Naive thymus-derived CD4-positive, alpha-beta T cell (primary cell): ENCODE measurements at regions not wholly inside any gene's neighbourhood (a gene's known extent, or its start where the extent isn't known, plus 50 kb on each side); places are given as distances from the start of the nearest gene placed in this dataset.

Source experiments
- ATAC-seq: fragments of 150-1000 bp; cut with Tn5 transposase; 2 replicates; pipeline ENCODE4 v1.10.0; 2021; ENCODE audit warnings: mild to moderate bottlenecking, moderate library complexity
- CTCF ChIA-PET: fragments of 350-600 bp; sonication (Branson Sonifier 250); formaldehyde crosslinking; loops from one replicate; lab custom pipeline; 2021; ENCODE audit warnings: antibody characterized with exemption; lab: Charles Lee
- POLR2A ChIA-PET: fragments of 350-600 bp; sonication (Branson Sonifier 250); formaldehyde crosslinking; loops from one replicate; lab custom pipeline; 2021; ENCODE audit warnings: antibody characterized with exemption, inconsistent platforms; lab: Charles Lee
- DNase-seq, 9 donors: peaks; one replicate each; pipeline versions ENCODE4 v3.0.0 to v3.0.0-alpha.2; 2020 to 2022; ENCODE audit warnings: mixed read lengths in 1 of 9
- H3K27ac ChIP-seq: one replicate; pipeline ENCODE4 v1.7.0; 2013; ENCODE audit warnings: mild to moderate bottlenecking, low read depth, low read length, moderate library complexity
- H3K27me3 ChIP-seq, 2 donors: one replicate each; pipeline ENCODE4 v1.7.0; 2013; ENCODE audit warnings: low read length in 2 of 2, mild to moderate bottlenecking in 2 of 2, moderate library complexity in 2 of 2; ENCODE audit not compliant: control insufficient read depth in 2 of 2, insufficient read depth in 2 of 2
- H3K36me3 ChIP-seq, 3 experiments: 1 replicate in 2 of 3; 2 replicates in 1 of 3; pipeline ENCODE4 v1.7.0; 2013; ENCODE audit warnings: low read length in 3 of 3, mild to moderate bottlenecking in 3 of 3, moderate library complexity in 1 of 3; ENCODE audit not compliant: insufficient read depth in 3 of 3, control insufficient read depth in 2 of 3
- H3K4me1 ChIP-seq, 2 donors: one replicate each; pipeline ENCODE4 v1.7.0; 2013; ENCODE audit warnings: low read length in 2 of 2, mild to moderate bottlenecking in 2 of 2, moderate library complexity in 1 of 2; ENCODE audit not compliant: control insufficient read depth in 2 of 2, insufficient read depth in 2 of 2
- H3K4me3 ChIP-seq: 2 replicates; pipeline ENCODE4 v1.7.0; 2013; ENCODE audit warnings: mild to moderate bottlenecking, low read length
- H3K9me3 ChIP-seq, 3 experiments: 1 replicate in 2 of 3; 2 replicates in 1 of 3; pipeline ENCODE4 v1.7.0; 2013; ENCODE audit warnings: low read length in 3 of 3; ENCODE audit not compliant: control insufficient read depth in 2 of 3
- H3K27ac Mint-ChIP-seq, 9 donors: one replicate each; pipeline ENCODE4 v1.8.0; 2020 to 2022; ENCODE audit warnings: mixed read lengths in 9 of 9, mild to moderate bottlenecking in 8 of 9, moderate library complexity in 5 of 9, inconsistent platforms in 2 of 9
- H3K27me3 Mint-ChIP-seq, 5 donors: one replicate each; pipeline ENCODE4 v1.8.0; 2021 to 2022; ENCODE audit warnings: mixed read lengths in 5 of 5, mild to moderate bottlenecking in 1 of 5
- H3K36me3 Mint-ChIP-seq, 5 donors: one replicate each; pipeline ENCODE4 v1.8.0; 2020 to 2022; ENCODE audit warnings: mixed read lengths in 5 of 5, mild to moderate bottlenecking in 3 of 5, inconsistent platforms in 1 of 5
- H3K4me1 Mint-ChIP-seq, 7 donors: one replicate each; pipeline ENCODE4 v1.8.0; 2020 to 2022; ENCODE audit warnings: mixed read lengths in 7 of 7, mild to moderate bottlenecking in 3 of 7, inconsistent platforms in 1 of 7
- H3K4me3 Mint-ChIP-seq, 10 donors: one replicate each; pipeline ENCODE4 v1.8.0; 2020 to 2022; ENCODE audit warnings: mild to moderate bottlenecking in 10 of 10, mixed read lengths in 10 of 10, moderate library complexity in 6 of 10, inconsistent platforms in 2 of 10
- H3K9me3 Mint-ChIP-seq, 11 donors: one replicate each; pipeline ENCODE4 v1.8.0; 2020 to 2022; ENCODE audit warnings: mixed read lengths in 11 of 11, mild to moderate bottlenecking in 4 of 11, inconsistent platforms in 1 of 11, moderate library complexity in 1 of 11
- intact Hi-C, 2 donors: fragments of 100-400 bp; cut with micrococcal nuclease; formaldehyde crosslinking; loops; one replicate each; pipeline ENCODE4 v1.15.1; 2023

- Histone ChIP-seq H3K27me3 (no peaks in the 10 kb centered on the region), H3K4me3 (no peak overlapping the region), H3K4me1 (no peaks in the 10 kb centered on the region), H3K36me3 (no peaks in the 10 kb centered on the region), H3K9me3 (no peaks in the 10 kb centered on the region), H3K27ac (no peak overlapping the region)
- Mint-ChIP-seq H3K4me1 (peaks cover 0 to 7% (median 0%) of the 10 kb centered on the region in 7 donors), H3K27me3 (peaks cover 14 to 47% (median 34%) of the 10 kb centered on the region in 5 donors), H3K4me3 (no peak overlapping the region), H3K36me3 (no peaks in the 10 kb centered on the region), H3K27ac (no peak overlapping the region), H3K9me3 (no peaks in the 10 kb centered on the region)
- ChIA-PET POLR2A (no interaction called here), CTCF (no interaction called here)
- no peak for ATAC-seq
- no peak for DNase-seq
- intact Hi-C loops: loop anchor here in 1 of 2 donors (10.0 kb wide), 1 partner anchor 317 kb away; no protein-coding TSS in a partner anchor
Observed at GRCh38 chr15:79678032-79678701, 218.6 kb downstream of the MTHFS start.

GRCh38 chr15:79680720-79681119 lies 216.1 kb downstream of the MTHFS start:
- Histone ChIP-seq H3K27ac (no peak overlapping the region), H3K36me3 (no peaks in the 10 kb centered on the region), H3K9me3 (no peaks in the 10 kb centered on the region), H3K27me3 (no peaks in the 10 kb centered on the region), H3K4me3 (no peak overlapping the region), H3K4me1 (no peaks in the 10 kb centered on the region)
- POLR2A ChIA-PET: no interaction called here
- DNase-seq: no peak
- ATAC-seq: no peak
- Mint-ChIP-seq H3K4me1 (peaks cover 0 to 2% (median 0%) of the 10 kb centered on the region in 7 donors), H3K9me3 (no peaks in the 10 kb centered on the region), H3K27me3 (peaks cover 8 to 41% (median 20%) of the 10 kb centered on the region in 5 donors), H3K27ac (no peak overlapping the region), H3K36me3 (no peaks in the 10 kb centered on the region), H3K4me3 (no peak overlapping the region)
- CTCF ChIA-PET: no interaction called here
- intact Hi-C loops: no loop called here

GRCh38 chr15:79682285-79682684 lies 214.5 kb downstream of the MTHFS start:
- Histone ChIP-seq H3K27ac (no peak overlapping the region), H3K27me3 (no peaks in the 10 kb centered on the region), H3K36me3 (no peaks in the 10 kb centered on the region), H3K9me3 (no peaks in the 10 kb centered on the region), H3K4me3 (no peak overlapping the region), H3K4me1 (no peaks in the 10 kb centered on the region)
- ATAC-seq (no peak), DNase-seq (no peak)
- no peak overlapping the region for H3K4me3 Mint-ChIP-seq
- peaks cover 8 to 38% (median 22%) of the 10 kb centered on the region in 5 donors for H3K27me3 Mint-ChIP-seq
- no peak overlapping the region for H3K27ac Mint-ChIP-seq
- H3K9me3 Mint-ChIP-seq: no peaks in the 10 kb centered on the region
- intact Hi-C loops: no loop called here
- ChIA-PET CTCF (no interaction called here), POLR2A (no interaction called here)
- no peaks in the 10 kb centered on the region for H3K36me3 Mint-ChIP-seq
- peaks cover 0 to 2% (median 0%) of the 10 kb centered on the region in 7 donors for H3K4me1 Mint-ChIP-seq

GRCh38 chr15:79682851-79683288 lies 213.9 kb downstream of the MTHFS start:
- Mint-ChIP-seq H3K4me3 (no peak overlapping the region), H3K36me3 (no peaks in the 10 kb centered on the region), H3K27me3 (peaks cover 9 to 41% (median 19%) of the 10 kb centered on the region in 5 donors), H3K9me3 (no peaks in the 10 kb centered on the region), H3K4me1 (peaks cover 0 to 2% (median 0%) of the 10 kb centered on the region in 7 donors), H3K27ac (no peak overlapping the region)
- H3K27me3 ChIP-seq: no peaks in the 10 kb centered on the region
- H3K27ac ChIP-seq: no peak overlapping the region
- ATAC-seq (no peak), DNase-seq (no peak)
- ChIA-PET POLR2A (no interaction called here), CTCF (no interaction called here)
- no peak overlapping the region for H3K4me3 ChIP-seq
- H3K4me1 ChIP-seq: no peaks in the 10 kb centered on the region
- no peaks in the 10 kb centered on the region for H3K36me3 ChIP-seq
- no peaks in the 10 kb centered on the region for H3K9me3 ChIP-seq
- intact Hi-C loops: no loop called here

- Mint-ChIP-seq H3K36me3 (peaks cover 0 to 6% (median 0%) of the 10 kb centered on the region in 5 donors), H3K4me3 (no peak overlapping the region), H3K4me1 (no peaks in the 10 kb centered on the region), H3K27ac (no peak overlapping the region), H3K9me3 (peaks cover 0 to 22% (median 6%) of the 10 kb centered on the region in 11 donors), H3K27me3 (peaks cover 12 to 39% (median 23%) of the 10 kb centered on the region in 5 donors)
- POLR2A ChIA-PET: no interaction called here
- Histone ChIP-seq H3K27me3 (no peaks in the 10 kb centered on the region), H3K4me3 (no peak overlapping the region), H3K27ac (no peak overlapping the region), H3K4me1 (no peaks in the 10 kb centered on the region), H3K9me3 (no peaks in the 10 kb centered on the region), H3K36me3 (no peaks in the 10 kb centered on the region)
- DNase-seq (no peak), ATAC-seq (no peak)
- intact Hi-C loops: no loop called here
- CTCF ChIA-PET: no interaction called here
Observed at GRCh38 chr15:79689030-79689429, 207.8 kb downstream of the MTHFS start.

- Mint-ChIP-seq H3K4me3 (no peak overlapping the region), H3K27me3 (peaks cover 5 to 22% (median 8%) of the 10 kb centered on the region in 5 donors), H3K27ac (no peak overlapping the region), H3K4me1 (no peaks in the 10 kb centered on the region), H3K9me3 (no peaks in the 10 kb centered on the region), H3K36me3 (no peaks in the 10 kb centered on the region)
- CTCF ChIA-PET: no interaction called here
- DNase-seq: no peak
- POLR2A ChIA-PET: no interaction called here
- Histone ChIP-seq H3K36me3 (no peaks in the 10 kb centered on the region), H3K27ac (no peak overlapping the region), H3K4me3 (no peak overlapping the region), H3K4me1 (no peaks in the 10 kb centered on the region), H3K9me3 (no peaks in the 10 kb centered on the region), H3K27me3 (no peaks in the 10 kb centered on the region)
- no peak for ATAC-seq
- intact Hi-C loops: no loop called here
Observed at GRCh38 chr15:79700951-79701480, 195.8 kb downstream of the MTHFS start.

GRCh38 chr15:79702621-79703020 lies 194.2 kb downstream of the MTHFS start:
- POLR2A ChIA-PET: no interaction called here
- ATAC-seq (no peak), DNase-seq (no peak)

More at GRCh38 chr15:79702621-79703020, 194.2 kb downstream of the MTHFS start:
- Mint-ChIP-seq H3K27ac (no peak overlapping the region), H3K4me1 (no peaks in the 10 kb centered on the region), H3K9me3 (peaks cover 0 to 5% (median 0%) of the 10 kb centered on the region in 11 donors), H3K4me3 (no peak overlapping the region), H3K27me3 (peaks cover 12 to 34% (median 21%) of the 10 kb centered on the region in 5 donors), H3K36me3 (no peaks in the 10 kb centered on the region)
- H3K27me3 ChIP-seq: no peaks in the 10 kb centered on the region
- H3K4me1 ChIP-seq: no peaks in the 10 kb centered on the region
- intact Hi-C loops: no loop called here
- no peaks in the 10 kb centered on the region for H3K36me3 ChIP-seq
- H3K9me3 ChIP-seq: no peaks in the 10 kb centered on the region
- H3K4me3 ChIP-seq: no peak overlapping the region
- CTCF ChIA-PET: no interaction called here
- H3K27ac ChIP-seq: no peak overlapping the region
